ENCODE measurements at regions not wholly inside any gene's neighbourhood (a gene's known extent, or its start where the extent isn't known, plus 50 kb on each side); places are given as distances from the start of the nearest gene placed in this dataset.

GRCh38 chr13:40275155-40275554, 391.3 kb downstream of the FOXO1 start:
- H3K27ac ChIP-seq (ENCODE audit: extremely low read depth, low read depth, low read length), result no peak overlapping the region
- CTCF ChIA-PET, result no interaction called here
- POLR2A ChIA-PET, result no interaction called here

GRCh38 chr13:40275636-40276035, 390.8 kb downstream of the FOXO1 start:
- no peak for TF ChIP-seq AEBP2 (tag by site-specific recombination; IDR thresholded peaks at IDR 0.05; ENCODE audit: borderline replicate concordance)
- no peak for TF ChIP-seq ZNF366 (tag by site-specific recombination; conservative IDR thresholded peaks at IDR 0.05)
- no peak for TF ChIP-seq HOXD13 (CRISPR knock-in tag; IDR thresholded peaks at IDR 0.05; ENCODE audit: borderline replicate concordance)
- no peak for TF ChIP-seq BCL11B (tag by site-specific recombination; IDR thresholded peaks at IDR 0.05; ENCODE audit: low read depth)
- TF ChIP-seq TSHZ1 (tag by site-specific recombination; IDR thresholded peaks at IDR 0.05; ENCODE audit: borderline replicate concordance), result no peak
- no peak for TF ChIP-seq OVOL3 (tag by site-specific recombination; IDR thresholded peaks at IDR 0.05)
- no peak for TF ChIP-seq ZNF221 (tag by site-specific recombination; IDR thresholded peaks at IDR 0.05; ENCODE audit: borderline replicate concordance)
- TF ChIP-seq ZNF704 (tag by site-specific recombination; IDR thresholded peaks at IDR 0.05), result no peak
- TF ChIP-seq ZNF23 (tag by site-specific recombination; IDR thresholded peaks at IDR 0.05; ENCODE audit: borderline replicate concordance), result no peak
- no peak for TF ChIP-seq ZBTB21 (tag by site-specific recombination; IDR thresholded peaks at IDR 0.05)
- no peak for TF ChIP-seq ZNF549 (tag by site-specific recombination; IDR thresholded peaks at IDR 0.05)
- TF ChIP-seq ZNF155 (tag by site-specific recombination; IDR thresholded peaks at IDR 0.05), result no peak
- no peak for TF ChIP-seq ZNF555 (tag by site-specific recombination; conservative IDR thresholded peaks at IDR 0.05)
- no peak for TF ChIP-seq ZNF239 (tag by site-specific recombination; IDR thresholded peaks at IDR 0.05)
- no peak for TF ChIP-seq ZBTB26 (tag by site-specific recombination; optimal IDR thresholded peaks at IDR 0.05)
- H3K27ac ChIP-seq (ENCODE audit: extremely low read depth, low read depth, low read length), result no peak overlapping the region
- ChIA-PET POLR2A (no interaction called here), CTCF (no interaction called here)
- H3K4me3 ChIP-seq (ENCODE audit: low read depth, low read length), result no peak overlapping the region
- H3K36me3 ChIP-seq (ENCODE audit: control insufficient read depth in 2 of 2, insufficient read depth in 1 of 2, low read length in 2 of 2), result no peaks in the 10 kb centered on the region
- H3K4me1 ChIP-seq (ENCODE audit: control insufficient read depth, insufficient read depth, low read length), result peaks cover 4% of the 10 kb centered on the region; the same call in 1 of the 2 replicates
- no peaks in the 10 kb centered on the region for H3K9me3 ChIP-seq (ENCODE audit: control insufficient read depth, insufficient read depth, low read depth, low read length)

More at GRCh38 chr13:40275155-40275554, 391.3 kb downstream of the FOXO1 start:
- Histone ChIP-seq H3K9me3 (ENCODE audit: control insufficient read depth, insufficient read depth, low read depth, low read length) (no peaks in the 10 kb centered on the region), H3K4me1 (ENCODE audit: control insufficient read depth, insufficient read depth, low read length) (peaks cover 4% of the 10 kb centered on the region; the same call in 1 of the 2 replicates), H3K36me3 (ENCODE audit: control insufficient read depth in 2 of 2, insufficient read depth in 1 of 2, low read length in 2 of 2) (no peaks in the 10 kb centered on the region), H3K4me3 (ENCODE audit: low read depth, low read length) (no peak overlapping the region)
- no peak for TF ChIP-seq ZNF280C (tag by site-specific recombination; IDR thresholded peaks at IDR 0.05)
- no peak for TF ChIP-seq MEIS1 (CRISPR knock-in tag; IDR thresholded peaks at IDR 0.05; ENCODE audit: borderline replicate concordance)
- no peak for TF ChIP-seq ZNF133 (tag by site-specific recombination; IDR thresholded peaks at IDR 0.05)
- TF ChIP-seq MZF1 (tag by site-specific recombination; IDR thresholded peaks at IDR 0.05; ENCODE audit: borderline replicate concordance), result no peak
